ENCODE measurements at regions not wholly inside any gene's neighbourhood (a gene's known extent, or its start where the extent isn't known, plus 50 kb on each side); places are given as distances from the start of the nearest gene placed in this dataset.

GRCh38 chr2:192471982-192472381, 277.2 kb upstream of the TMEFF2 start (continued):
- TF ChIP-seq RCOR1 (IDR thresholded peaks at IDR 0.05; ENCODE audit: low read length) (no peak), EP300 (IDR thresholded peaks at IDR 0.05; ENCODE audit: borderline replicate concordance in 1 of 2, low read depth in 1 of 2, low read length in 1 of 2) (no peak), CHD2 (IDR thresholded peaks at IDR 0.05; ENCODE audit: low read length, partially characterized antibody) (no peak), MAX (IDR thresholded peaks at IDR 0.05; ENCODE audit: low read depth) (no peak), GABPA (IDR thresholded peaks at IDR 0.05; ENCODE audit: low read depth) (no peak), TEAD4 (IDR thresholded peaks at IDR 0.05; ENCODE audit: borderline replicate concordance, insufficient read depth) (no peak)

GRCh38 chr2:192469612-192470011, 274.9 kb upstream of the TMEFF2 start:
- POLR2A ChIA-PET = no interaction called here
- no peak for DNase-seq
- H3K4me3 ChIP-seq (ENCODE audit: low read depth in 2 of 2, low read length in 1 of 2) = no peak overlapping the region

More at GRCh38 chr2:192469612-192470011, 274.9 kb upstream of the TMEFF2 start:
- Histone ChIP-seq H3K27me3 (ENCODE audit: insufficient read depth) (no peaks in the 10 kb centered on the region), H3K27ac (ENCODE audit: low read depth in 2 of 2, low read length in 1 of 2) (no peak overlapping the region), H3F3A (replicated peaks; ENCODE audit: insufficient read depth) (no peaks in the 10 kb centered on the region), H3K36me3 (replicated peaks in 1 of 2; ENCODE audit: control insufficient read depth in 1 of 2, insufficient read depth in 2 of 2, low read length in 1 of 2) (no peaks in the 10 kb centered on the region), H3K9me3 (no peaks in the 10 kb centered on the region), H2AFZ (ENCODE audit: low read depth) (no peak overlapping the region), H3K4me2 (no peak overlapping the region), H3K9me2 (no peaks in the 10 kb centered on the region), H3K9ac (no peak overlapping the region), H4K20me1 (ENCODE audit: insufficient read depth) (no peaks in the 10 kb centered on the region), H3K79me2 (ENCODE audit: insufficient read depth) (no peaks in the 10 kb centered on the region), H3K4me1 (ENCODE audit: control insufficient read depth in 1 of 2, insufficient read depth in 2 of 2, low read depth in 1 of 2, low read length in 1 of 2) (no peaks in the 10 kb centered on the region; a peak in 2 of 4 replicates)
- no peak for TF ChIP-seq NRF1 (IDR thresholded peaks at IDR 0.05; ENCODE audit: low read depth, low read length)
- TF ChIP-seq FOXJ3 (CRISPR knock-in tag; IDR thresholded peaks at IDR 0.05) = no peak
- TF ChIP-seq EP300 (IDR thresholded peaks at IDR 0.05; ENCODE audit: borderline replicate concordance in 1 of 2, low read depth in 1 of 2, low read length in 1 of 2) = peak in 1 of 2 experiments; percentile 23; a peak in 1 of 4 replicates
- no peak for TF ChIP-seq JUND (IDR thresholded peaks at IDR 0.05)
- no peak for TF ChIP-seq REST (IDR thresholded peaks at IDR 0.05; ENCODE audit: low read depth, low read length)
- TF ChIP-seq RAD21 (IDR thresholded peaks at IDR 0.05; ENCODE audit: low read length) = no peak
- TF ChIP-seq GATA2 (CRISPR knock-in tag; IDR thresholded peaks at IDR 0.05) = peak; percentile 55
- no peak for TF ChIP-seq SIN3A (IDR thresholded peaks at IDR 0.05; ENCODE audit: borderline replicate concordance, low read depth, low read length)
- TF ChIP-seq TEAD4 (IDR thresholded peaks at IDR 0.05; ENCODE audit: borderline replicate concordance, insufficient read depth) = no peak
- TF ChIP-seq RXRA (IDR thresholded peaks at IDR 0.05; ENCODE audit: borderline replicate concordance, low read depth) = no peak
- TF ChIP-seq MEF2A (IDR thresholded peaks at IDR 0.05; ENCODE audit: borderline replicate concordance, low read depth) = no peak
- TF ChIP-seq CTCF (IDR thresholded peaks at IDR 0.05) = no peak
- no peak for TF ChIP-seq FOSL2 (IDR thresholded peaks at IDR 0.05; ENCODE audit: borderline replicate concordance, low read depth)
- no peak for TF ChIP-seq POLR2AphosphoS5 (IDR thresholded peaks at IDR 0.05; ENCODE audit: low read depth, low read length)
- no peak for TF ChIP-seq MAX (IDR thresholded peaks at IDR 0.05; ENCODE audit: low read depth)
- no peak for TF ChIP-seq USF1 (IDR thresholded peaks at IDR 0.05; ENCODE audit: borderline replicate concordance, low read depth)
- no peak for TF ChIP-seq MXI1 (IDR thresholded peaks at IDR 0.05; ENCODE audit: low read depth, low read length)
- CTCF ChIA-PET = no interaction called here
- WGBS (ENCODE audit: low lambda C conversion rate) = 24% methylated on average over 1 of the region's 1 CpG
